Stimulated activated CD8-positive, alpha-beta memory T cell treated with anti-CD3 and anti-CD28 coated beads, Interleukin-7, amount 100 ng/mL, for 1 hour (primary cell): ENCODE measurements at regions not wholly inside any gene's neighbourhood (a gene's known extent, or its start where the extent isn't known, plus 50 kb on each side); places are given as distances from the start of the nearest gene placed in this dataset.

Experiments
- DNase-seq, 2 donors: peaks; one replicate each; pipeline ENCODE4 v3.0.0-alpha.2; 2020; ENCODE audit warnings: low read depth in 2 of 2

DNA sequence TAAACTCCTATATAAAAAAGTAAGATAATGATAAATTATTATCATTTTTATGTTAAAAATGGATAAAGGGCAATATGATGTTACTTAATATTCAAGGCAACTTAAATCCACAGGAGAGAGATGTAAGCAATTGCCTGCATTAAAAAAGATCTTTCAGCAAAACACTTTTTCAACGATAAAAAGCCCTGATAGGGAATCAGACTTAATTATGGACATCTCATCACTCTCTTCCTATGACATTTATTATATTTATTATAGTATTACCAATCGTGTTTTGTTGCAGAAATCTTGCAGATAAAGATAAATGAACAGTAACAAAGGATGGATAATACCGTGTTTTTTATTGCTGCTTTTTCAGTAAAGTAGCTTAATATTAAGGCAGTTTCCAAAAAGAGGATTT is 178.5 kb downstream of the SH2D1A start:
- DNase-seq, result no peak

DNA sequence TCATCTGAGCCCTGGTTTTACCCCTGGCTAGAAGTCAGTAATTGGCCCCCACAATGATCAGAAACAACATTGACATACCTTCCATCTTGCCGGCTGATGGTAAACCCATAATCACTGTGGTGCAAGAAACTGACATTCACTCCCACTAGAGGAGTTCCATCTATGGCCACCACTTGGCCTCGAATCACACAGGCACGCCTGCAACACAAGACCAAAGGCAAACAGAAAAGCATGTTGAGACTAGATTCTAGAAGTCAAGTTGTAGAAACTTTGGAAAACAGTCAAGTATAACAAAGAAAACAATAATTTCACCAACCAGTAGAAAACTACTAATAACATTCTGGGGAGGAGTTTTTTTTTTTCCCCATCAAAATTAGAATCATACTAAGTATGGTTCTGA is 183.4 kb downstream of the SH2D1A start:
- DNase-seq, result no peak

DNA sequence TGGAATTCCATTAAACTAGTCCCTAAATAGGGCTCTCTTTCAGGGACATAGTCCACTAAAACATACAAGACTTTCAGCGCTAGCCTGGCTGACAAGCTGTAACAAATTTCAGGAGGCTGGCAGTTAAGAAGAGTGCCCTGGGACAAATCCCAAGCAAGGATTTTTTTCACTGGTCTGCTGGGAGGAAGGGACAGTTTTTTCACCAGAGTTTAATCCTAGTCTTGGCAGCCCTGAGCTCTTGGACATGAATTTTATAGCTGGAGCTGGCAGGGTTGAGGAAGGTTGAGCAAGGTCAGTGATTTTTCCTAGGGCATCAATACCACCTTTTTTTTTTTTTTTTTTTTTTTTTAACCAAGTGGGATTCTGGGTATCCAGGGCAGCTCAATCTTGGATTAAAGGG is 184.4 kb downstream of the SH2D1A start:
- DNase-seq, result no peak

DNA sequence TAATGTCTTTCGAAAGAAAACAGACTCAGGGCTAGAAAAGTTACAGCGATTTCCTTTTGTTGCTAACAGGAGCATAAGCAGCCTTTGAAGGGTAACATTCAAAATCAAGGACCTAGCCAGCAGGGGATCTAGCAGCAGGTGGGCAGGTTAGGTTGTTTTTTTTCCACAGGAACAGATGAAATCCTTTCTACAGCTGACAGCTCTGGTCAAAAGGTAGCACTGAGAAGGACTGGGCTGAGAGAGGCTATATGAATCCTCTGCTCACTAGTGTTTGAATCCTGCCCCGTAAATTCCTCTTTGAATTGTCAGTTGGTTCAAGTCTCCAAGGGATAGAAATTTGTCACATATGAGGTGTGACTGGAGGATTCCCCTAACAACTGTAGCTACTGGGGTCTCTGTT is 188.2 kb downstream of the SH2D1A start:
- DNase-seq, result no peak

DNA sequence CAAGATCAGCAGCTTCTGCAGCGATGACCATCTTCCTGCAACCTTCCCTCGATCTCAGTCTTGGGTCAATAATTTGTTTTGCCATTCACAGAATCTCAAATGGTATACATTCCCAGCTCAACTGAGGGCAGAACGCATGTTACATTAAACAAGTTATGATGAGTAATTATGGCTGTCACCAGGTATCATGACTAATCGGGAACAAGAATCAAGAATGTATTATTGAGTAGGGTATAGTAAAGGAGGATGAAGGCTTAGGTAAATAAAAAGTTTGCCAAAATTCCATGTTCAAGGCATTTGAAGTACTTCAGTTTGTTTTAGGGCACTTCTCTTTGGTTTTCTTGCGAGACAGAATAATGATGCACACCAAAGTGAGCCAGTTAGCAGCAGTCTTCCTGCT is 194.1 kb downstream of the SH2D1A start:
- no peak for DNase-seq

DNA sequence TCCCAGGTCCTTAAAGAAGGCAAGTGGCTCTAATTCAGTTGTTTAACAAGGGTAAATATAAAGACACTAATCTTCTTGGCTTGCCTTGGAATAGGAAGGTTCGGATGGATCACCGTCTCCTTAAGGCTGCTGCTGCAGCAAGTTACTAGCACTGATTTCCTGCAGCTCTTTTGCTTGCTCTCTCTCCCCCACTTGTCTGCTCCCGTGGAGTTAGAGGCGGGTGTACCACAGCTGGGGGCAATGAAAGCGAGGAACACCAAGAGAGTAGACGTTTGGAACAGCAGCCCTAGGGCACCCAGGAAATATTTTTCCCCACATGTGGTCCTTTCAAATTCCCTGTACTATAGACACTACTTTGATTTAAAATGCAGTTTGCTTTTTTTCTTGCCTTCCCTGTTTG is 202.2 kb downstream of the SH2D1A start:
- DNase-seq, result no peak

DNA sequence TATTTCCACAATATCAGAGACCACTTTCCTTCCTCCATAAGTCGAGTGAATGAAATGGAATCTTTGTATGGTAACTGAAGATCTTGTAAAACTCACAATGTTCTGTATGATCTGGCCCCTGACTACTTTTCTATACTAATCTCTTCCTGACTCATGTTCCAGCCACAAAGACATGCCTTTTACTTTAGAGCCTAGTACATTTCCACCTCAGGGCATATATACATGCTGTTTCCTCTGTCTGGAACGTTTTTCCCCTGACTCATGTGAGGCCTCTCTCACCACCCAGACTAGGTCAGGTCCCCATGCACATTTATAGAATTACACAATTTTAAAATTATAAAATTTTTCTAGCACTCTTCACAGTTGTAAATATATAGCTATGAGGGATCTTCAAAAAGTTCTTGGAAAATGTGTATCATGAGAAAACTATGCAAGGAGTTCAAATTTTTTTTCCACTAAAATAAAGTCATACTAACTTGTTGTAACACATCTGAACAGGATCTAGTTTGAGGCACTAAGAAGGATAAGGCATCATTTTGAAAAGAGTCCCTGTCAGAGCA is 208.8 kb downstream of the SH2D1A start:
- no peak for DNase-seq

DNA sequence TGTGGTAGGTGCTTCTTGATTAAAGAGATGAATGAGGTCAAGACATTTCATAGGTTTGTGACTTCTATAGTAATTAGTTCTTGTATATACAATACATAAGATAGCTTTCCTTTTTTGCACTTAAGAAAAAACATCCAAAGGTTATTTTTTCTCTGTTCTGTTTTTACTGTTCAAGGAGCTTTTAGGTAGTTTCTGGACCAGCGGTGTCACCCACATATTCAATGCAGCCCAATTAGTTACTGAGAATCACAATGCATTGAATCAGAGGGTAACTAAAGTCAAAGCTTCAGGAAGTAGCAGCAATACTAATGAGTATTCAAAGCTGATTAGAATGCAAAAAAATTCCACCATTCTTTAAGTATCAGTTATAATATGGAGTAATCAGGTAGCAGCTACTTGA is 211.6 kb downstream of the SH2D1A start:
- DNase-seq, result no peak

DNA sequence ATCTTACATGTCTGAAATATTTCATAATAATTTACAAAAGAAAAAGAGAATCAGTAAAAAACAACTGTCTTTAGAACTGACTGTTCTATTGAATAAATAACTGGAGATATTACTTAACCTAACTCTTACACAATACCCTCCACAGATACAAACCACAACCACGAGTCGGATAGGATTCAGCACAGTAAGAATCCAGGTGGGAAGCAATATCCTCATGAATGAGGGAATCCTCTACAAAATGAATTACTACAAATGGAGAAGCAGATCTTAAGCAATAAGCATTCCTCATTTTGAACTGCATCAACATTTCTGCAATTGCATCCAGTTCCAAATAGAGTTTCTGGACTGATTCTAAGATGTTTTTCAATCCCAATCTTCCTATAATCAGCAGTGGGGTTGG is 227.1 kb downstream of the SH2D1A start:
- no peak for DNase-seq

DNA sequence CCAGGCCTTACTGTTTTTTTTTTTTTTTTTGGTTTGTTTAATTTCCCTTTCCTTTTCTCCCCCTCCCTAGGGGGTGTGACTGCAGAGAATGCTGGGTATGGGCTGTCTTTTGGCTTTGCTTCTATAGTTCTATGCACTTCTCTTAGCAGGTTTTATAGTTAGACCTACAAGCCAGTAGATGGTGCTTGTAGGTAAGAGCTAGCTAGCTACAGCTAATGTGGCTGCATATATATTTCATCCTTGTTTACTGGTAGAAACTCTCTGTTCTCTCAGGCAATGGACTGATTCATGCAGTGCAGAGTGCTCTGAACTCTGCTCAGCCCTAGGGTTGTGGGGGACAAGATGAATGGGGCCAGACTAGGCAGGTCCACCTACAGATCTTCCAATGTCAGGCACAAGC is 246.4 kb downstream of the SH2D1A start:
- no peak for DNase-seq

DNA sequence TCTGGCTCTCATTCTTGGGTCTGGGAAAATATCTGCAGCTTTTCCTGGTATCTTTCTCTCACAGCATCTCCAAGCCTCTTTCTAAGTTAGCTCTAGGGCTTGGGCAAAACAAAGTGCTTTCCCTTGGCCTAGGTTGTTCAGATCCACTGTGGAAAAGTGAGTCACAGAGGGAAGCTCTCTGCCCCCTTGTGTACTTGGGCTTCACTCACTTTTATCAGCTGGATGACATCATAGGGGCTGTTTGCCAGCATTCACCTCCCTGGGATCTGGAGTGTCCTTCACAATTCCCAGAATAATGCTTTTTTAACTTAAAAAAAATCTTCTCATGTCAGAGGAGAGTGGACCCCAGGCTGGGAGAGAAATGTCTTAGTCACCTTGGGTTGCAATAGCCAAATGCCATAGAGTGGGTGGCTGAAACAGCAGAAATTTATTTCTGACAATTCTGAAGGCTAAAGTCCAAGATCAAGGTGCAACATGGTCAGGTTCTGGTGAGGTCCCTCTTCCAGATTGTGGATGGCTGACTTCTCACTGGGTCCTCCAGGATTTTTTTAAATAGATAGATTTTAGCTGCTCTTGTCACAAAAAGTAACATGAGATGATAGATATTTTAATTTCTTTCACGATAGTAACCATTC is 247.8 kb downstream of the SH2D1A start:
- no peak for DNase-seq

DNA sequence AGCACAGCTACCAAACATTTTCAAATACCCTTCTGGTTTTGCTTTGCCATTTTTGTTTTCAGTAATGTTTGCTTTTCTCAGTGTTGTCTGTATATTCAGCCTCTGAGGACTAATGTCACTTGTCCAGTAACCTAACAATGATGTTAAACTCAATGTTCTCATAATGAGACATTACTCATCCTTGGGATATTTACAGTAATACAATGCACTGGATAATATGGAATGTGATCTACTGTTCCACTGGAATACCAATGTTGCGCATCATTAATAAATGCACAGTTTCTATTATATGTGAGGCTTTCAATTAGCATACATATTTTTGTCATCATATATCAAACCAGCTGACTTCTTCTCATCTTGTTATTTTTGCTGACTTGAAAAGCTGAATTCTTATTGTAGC is 259.1 kb downstream of the SH2D1A start:
- no peak for DNase-seq

DNA sequence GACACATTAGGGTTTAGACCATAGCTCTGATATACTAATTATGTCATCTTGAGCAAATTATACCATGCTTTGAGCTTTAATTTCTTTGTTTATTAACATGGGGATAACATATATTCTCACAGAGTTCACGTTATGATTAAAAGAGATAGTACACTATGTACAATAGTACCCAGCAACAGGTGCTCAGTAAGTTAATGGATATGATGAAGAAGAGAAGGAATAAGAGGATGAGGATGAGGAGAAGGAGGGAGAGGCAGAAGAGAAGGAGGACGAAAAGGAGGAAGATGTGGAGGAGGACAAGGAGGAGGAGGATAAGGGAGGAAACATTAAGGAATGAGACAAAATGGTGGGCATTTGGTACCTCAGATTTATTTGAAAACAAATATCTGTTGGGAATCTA is 260.4 kb downstream of the SH2D1A start:
- DNase-seq, result no peak

DNA sequence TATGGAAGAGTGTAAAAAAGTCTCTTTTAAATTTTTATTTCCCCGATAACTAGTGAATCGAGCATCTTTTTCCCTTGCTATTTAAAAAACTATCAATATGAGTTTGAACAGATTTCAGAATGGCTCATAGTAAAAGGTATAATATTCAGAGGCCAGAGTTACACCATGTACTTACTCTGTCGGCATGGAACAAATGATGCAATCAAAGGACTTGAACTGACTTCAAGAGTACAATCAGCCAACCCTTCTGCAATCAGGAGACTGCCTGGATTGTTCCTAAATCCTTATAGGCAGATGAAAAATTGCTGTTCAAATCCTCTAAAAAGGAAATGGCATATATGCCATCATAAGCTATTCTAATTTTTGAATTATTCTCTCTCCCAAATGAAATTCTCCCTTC is 273.3 kb downstream of the SH2D1A start:
- DNase-seq, result no peak

DNA sequence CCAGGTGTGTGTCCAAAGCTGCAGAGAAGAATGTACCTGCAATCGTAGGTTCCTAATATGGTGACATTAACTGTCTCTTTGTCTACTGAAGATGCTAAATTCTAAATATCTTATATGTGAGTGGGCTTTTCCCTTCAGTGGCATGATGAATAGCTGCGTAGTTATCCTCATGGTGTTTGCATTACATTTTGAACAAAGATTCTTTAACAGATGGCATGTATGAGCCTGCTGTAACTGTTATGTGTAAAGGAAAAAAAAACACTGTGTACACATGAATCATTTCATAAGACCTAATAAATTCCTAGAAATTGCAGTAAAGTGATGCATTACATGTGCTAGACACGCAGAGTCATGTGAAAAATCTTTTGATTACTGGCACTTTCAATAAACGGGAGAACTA is 288.0 kb downstream of the SH2D1A start:
- DNase-seq, result no peak

DNA sequence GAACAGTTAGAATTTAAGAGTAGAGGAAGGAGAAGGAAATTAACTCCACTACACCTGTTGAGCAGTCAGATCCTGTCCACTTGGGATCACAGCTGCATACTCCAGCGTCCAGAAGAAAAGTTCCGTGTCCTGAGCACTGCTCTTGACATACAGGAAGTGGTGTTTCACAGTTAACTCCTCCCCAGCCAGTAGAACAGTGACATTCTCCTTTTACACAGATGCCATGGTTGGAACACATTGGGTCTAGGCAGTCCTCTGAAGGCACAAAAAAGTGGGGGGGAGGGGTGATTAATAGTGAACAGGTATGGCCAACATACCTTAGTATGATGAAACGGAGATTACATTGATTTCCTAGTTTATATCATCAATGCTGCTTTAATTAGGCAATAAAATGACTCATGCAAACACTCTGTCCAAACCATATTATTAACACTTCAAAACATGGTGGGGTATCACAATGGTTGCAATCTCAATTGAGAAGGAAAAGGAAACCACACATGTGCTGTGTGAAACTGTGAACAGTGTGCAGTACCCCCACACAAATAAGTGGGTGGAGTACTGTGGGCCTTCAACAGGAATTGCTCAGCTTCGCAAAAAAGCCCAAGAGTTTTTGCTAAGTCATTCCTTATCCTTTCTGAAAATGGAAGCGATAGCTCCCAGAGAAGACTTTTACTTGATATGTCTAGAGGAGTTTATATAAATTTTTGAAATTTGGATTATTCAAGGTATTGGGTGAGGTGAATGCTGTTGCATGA is 295.6 kb downstream of the SH2D1A start:
- no peak for DNase-seq

DNA sequence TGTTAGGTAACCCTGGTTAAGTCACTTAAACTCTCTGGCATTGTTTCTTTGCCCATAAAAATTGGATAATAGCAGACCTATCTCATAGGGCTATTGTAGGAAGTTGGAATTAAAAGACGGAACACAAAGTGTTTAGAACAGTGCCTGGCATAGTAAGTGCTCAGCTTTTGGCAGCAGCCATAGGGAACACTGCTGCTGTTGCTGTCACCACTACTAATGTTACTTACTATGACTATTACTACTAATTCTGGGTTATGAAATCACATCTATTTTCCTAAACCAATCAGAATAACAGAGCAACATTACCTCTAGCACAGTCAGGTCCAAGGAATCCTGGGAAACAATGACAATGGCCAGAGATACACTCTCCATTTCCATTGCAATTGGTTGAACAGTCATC is 300.0 kb downstream of the SH2D1A start:
- no peak for DNase-seq

DNA sequence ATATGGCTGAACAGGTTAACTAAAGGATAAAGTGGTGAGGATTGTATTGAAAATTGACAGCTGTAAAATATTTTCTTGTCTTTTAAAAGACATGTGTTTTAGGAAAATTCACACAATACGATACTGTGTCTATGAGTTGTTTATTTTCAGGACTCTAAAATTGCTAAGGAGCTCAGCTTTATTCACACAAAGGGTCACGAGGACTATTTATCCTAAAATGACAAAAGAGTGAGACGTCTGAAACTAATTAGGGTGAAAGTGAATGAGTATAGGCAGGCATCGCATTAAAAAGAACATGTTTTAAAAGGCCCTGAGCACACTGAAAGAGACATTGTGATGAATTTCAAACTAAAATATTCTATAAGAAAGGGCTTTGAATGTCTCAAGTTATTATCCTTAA is 304.7 kb downstream of the SH2D1A start:
- DNase-seq, result no peak

DNA sequence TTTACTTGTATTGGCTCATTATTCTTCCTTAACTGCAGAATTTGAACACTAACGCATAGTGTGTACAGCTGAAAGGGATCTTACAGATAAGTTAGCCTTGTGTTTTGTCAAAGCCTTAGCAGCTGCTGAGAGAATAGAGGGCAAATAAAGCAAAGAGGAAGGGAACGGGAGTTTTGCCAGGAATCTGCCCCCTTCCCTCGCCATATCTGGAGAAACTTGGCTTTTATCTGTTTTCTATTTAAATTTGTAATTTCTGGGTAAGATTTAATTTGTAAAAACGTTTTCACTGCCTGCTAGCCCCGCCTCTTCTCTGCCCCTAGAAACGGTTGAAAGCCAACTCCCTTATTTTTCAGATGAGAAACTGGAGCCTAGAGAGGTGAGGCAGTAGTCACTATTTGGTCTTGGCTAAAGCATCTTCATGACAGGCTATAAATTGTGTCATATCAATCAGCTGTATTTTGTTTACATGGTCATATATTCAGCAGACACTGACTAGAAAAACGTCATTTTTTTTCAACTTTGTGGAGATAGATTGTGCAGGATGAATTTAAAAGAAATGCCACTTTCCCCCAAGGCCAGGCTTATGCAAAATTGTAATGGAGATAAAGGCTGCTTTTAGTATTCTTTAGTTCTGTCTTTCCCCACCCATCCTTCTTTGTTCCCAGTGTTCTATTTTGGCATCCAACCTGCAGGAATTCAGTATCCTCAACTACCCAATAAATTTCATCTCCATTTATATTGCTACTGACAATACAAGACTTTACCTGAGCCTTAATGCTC is 319.4 kb downstream of the SH2D1A start:
- DNase-seq, result no peak

DNA sequence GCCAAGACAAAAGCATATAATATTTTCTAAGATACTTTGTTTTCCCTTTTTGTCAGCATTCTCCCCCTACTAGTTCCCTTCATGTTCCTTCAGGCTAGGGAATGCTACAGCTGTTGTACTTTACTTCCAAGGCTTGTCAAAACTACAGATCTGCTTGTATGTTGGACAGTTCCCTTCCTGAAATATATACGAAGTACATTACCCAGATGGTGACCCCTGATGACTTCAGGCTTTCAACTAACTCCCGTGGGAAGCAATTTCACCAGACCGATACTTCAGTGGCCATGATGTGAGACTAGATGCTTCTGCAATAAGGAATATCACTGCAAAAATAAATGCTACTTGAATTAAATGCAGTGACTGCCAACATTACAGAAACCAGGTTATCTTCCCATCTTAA is 332.8 kb downstream of the SH2D1A start:
- DNase-seq, result no peak

DNA sequence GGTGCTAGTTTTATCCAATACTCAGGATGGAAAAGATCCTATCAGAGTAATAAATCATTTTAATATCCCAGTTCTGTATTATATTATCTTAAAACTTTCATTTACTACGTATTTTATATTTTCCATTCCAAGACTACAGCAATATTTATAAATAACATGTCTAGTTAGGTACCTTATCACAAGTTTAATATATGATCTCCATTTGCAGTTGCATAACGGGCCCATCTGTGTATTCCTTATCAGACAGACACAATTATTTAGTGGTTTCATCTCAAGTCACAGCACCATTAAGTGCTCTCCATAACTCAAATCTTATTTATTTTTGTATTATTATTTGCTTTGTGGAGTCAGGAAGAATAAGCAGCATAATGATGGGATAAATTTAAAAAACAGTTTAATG is 333.9 kb downstream of the SH2D1A start:
- DNase-seq, result no peak

DNA sequence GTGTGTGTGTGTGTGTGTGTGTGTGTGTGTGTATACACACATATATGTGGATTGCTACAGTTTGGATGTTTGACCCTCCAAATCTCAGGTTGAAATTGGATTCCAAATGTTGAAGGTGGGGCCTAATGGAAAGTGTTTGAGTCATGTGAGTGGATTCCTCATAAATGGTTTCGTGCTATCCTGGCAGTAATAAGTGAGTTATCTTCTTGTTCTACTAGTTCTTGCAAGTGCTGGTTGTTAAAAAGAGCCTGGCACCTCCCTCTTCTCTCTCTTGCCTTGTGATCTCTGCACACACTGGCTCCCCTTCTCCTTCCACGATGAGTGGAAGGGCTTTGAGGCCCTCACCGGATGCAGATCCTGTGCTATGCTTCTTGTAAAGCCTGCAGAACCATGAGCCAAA is 344.1 kb downstream of the SH2D1A start:
- DNase-seq, result no peak

DNA sequence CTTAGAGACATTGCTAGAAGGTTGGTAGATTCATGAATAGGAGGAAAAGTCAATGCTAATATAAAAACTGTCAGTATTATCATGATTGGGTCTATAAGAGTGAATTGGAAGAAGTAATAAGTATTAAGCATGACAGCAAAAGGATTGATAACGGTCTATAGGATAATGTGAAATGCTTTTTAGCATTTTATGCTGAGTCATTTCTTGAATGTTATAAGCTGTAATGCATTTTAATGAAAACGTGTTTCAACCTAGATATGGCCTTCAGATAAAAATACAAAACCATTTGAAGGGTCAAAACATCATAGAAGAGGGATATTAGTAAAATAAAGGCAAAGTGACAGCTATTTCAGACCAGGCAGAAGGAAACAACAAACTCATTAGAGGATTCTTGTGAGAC is 353.5 kb downstream of the SH2D1A start:
- no peak for DNase-seq
